ENCODE measurements at regions not wholly inside any gene's neighbourhood (a gene's known extent, or its start where the extent isn't known, plus 50 kb on each side); places are given as distances from the start of the nearest gene placed in this dataset.
"Not testable (repeated sequence)": the region's sequence is repeated elsewhere in the genome, so short reads cannot be mapped to it uniquely, and the experiment has no call there.

- no peak for DNase-seq (ENCODE audit: low read depth)
These were observed 439.5 kb downstream of the EFNB2 start for GRCh38 chr13:106095919-106096318.

- no peak for DNase-seq (ENCODE audit: low read depth)
These were observed 440.1 kb downstream of the EFNB2 start for GRCh38 chr13:106095406-106095805.

- no peak for DNase-seq (ENCODE audit: low read depth)
These were observed 445.5 kb downstream of the EFNB2 start for GRCh38 chr13:106090001-106090400.

- DNase-seq (ENCODE audit: low read depth), result no peak
These were observed 446.0 kb downstream of the EFNB2 start for GRCh38 chr13:106089261-106089980.

DNA sequence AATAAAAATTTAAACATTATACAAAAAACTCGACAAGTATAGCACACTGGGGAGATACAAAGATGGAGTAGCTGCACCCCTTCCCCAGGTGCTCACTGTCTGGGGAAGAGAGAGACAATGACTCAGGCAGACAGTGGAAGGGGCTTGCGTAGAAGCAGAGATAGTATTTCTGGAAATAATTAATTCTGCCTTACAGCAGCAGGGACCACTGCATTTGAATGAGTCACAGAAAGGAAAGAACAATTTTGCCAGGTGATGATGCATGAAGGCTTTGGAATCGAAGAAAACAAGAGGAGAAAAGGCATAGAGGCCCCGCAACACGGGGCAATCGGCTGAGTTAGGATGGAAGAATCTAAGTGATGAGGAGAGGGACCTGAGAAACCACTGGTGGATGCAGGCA is 447.4 kb downstream of the EFNB2 start:
- no peak for DNase-seq (ENCODE audit: low read depth)

DNA sequence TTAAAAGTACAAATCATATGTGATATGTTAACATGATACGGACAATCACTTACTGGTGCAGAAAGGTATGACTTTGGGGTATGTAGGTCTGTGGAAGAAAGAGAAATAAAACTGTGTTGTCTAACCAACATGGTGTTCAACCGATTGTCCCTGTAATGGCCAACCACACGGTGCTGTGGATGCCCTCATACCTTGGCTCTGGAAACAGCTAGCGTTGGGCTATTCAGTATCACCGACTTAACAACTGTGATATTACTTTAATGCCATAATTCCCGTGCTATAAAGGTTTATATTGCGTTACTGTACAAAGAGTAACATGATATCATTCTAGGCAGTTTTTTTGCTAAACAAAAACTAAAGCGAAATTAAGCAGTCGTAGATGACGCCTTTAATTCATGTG is 448.3 kb downstream of the EFNB2 start:
- DNase-seq (ENCODE audit: low read depth), result no peak

DNA sequence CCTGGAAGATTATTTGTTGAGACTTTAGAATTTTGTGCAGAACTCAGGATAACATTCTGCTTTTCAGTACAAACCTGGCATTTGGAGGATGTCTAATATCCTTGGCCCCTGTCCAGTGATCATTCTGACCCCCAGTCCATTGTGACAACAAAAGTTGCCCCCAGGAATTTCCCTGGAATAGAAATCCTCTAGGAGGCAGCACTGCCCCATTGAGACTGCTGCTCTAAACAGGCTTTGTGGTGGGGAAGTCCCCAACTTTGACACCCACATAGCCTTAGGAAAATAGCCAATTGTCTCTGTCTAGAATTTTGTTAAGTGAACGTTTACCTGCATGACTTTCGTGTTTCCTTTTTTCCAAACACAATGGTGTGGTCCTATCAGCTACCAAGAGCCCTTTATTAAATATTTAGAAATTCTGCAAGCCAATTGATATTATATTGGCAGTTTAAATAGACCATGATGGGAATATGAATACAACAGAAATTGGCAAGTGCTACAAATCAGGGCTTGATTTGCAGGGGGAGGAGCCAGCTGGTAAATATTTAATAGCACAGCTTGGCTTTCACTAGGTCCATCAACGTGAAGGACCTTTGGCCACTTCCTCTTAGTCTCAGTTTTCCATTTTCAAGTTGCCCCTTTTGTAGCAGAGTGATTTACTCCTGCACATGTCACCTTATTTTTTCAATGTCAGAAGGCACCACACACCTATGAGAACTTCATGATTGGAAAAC is 451.7 kb downstream of the EFNB2 start:
- peak; percentile 17 for DNase-seq (ENCODE audit: low read depth)

- not testable (repeated sequence) for DNase-seq (ENCODE audit: low read depth)
These were observed 454.2 kb downstream of the EFNB2 start for GRCh38 chr13:106081221-106081620.

- no peak for DNase-seq (ENCODE audit: low read depth)
These were observed 457.3 kb downstream of the EFNB2 start for GRCh38 chr13:106078191-106078590.

- no peak for DNase-seq (ENCODE audit: low read depth)
These were observed 458.4 kb downstream of the EFNB2 start for GRCh38 chr13:106077017-106077416.

DNA sequence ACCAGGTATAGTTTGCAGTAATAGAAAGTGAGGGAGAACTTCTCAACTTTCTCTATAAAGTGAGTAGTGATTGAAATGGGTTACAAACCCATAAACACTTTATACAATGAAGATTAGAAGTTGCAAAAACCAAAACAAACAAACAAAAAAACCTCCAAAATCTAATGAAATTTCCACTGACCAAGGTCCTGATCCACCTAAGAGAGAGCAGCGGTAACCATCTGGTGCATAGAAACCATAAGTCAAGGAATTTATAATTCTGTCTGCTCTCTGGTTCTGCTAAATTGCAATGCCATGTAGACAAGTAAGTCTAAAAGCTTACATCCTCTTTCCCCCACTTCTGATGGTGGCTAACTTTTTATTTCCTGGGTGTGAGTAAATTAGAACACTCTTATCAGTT is 463.4 kb downstream of the EFNB2 start:
- DNase-seq (ENCODE audit: low read depth), result no peak

- peak; percentile 38 for DNase-seq (ENCODE audit: low read depth)
These were observed 471.7 kb downstream of the EFNB2 start for GRCh38 chr13:106063591-106064313.

DNA sequence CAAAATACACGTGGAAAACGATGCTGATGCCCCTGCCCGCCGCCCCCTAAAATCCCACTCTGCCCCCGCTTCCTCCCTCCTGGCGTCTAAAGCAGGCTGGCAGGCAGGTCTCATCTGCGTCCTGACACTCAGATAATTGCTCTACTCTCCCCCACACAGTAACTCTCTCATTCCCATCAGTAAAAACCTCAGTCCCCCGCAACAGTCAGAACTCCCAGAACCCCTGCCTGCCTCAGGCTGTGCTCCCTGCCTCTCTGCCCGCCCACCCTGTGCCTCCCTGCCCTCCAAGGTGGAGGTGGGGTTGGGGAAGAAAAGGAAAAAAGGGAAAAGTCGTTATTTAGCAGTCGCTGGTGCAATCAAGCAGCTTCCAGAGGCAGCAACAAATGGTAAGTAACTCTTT is 473.7 kb downstream of the EFNB2 start:
- DNase-seq (ENCODE audit: low read depth), result no peak

GRCh38 chr13:106056851-106057250 is 478.6 kb downstream of the EFNB2 start:
- DNase-seq (ENCODE audit: low read depth), result no peak

DNA sequence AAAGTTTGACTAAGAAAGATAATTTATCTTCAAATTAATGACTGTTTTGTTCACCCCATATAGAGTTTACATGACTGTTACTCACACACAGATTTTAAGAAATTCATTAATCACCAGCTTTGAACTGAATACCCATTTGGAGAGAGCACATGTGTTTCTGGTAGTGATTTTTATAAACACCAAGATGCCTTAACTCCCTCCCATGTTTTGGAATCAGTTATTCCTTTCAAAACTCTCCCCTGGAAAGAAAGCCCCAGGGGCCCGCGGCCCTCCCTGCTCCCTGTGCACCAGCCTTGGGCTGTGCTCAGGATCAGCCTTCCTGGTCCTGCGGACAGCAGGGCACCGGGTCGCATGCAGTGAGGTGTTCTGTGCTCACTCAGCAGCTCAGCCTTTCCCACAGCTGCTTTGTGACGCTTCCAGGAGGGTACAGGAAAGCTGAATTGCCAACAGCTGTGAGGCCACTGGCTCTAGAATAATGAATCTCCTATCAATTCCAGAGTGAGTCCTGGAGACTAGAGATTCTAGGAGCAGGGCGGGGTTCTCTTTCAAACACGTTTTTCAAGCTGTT is 483.2 kb downstream of the EFNB2 start:
- no peak for DNase-seq (ENCODE audit: low read depth)

- DNase-seq (ENCODE audit: low read depth), result no peak
These were observed 486.3 kb downstream of the EFNB2 start for GRCh38 chr13:106049171-106049570.

DNA sequence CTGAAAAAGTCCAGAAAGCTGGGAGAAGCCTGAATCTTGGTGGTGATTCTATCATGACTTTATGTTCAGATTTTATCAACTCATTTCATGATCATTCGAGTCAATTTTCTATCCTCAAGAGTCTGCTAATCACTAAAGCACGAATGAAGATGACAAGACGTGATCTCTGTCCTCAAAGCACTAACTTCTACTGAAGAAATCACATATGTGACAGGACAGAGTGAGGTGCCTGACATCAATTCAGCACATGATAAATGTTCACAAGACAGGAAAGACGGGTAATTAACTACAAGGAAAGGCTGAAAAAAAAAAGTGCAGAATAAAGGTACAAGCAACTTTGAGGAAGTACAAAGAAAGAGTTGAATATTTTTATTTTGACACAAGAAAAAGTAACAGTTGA is 487.1 kb downstream of the EFNB2 start:
- no peak for DNase-seq (ENCODE audit: low read depth)

DNA sequence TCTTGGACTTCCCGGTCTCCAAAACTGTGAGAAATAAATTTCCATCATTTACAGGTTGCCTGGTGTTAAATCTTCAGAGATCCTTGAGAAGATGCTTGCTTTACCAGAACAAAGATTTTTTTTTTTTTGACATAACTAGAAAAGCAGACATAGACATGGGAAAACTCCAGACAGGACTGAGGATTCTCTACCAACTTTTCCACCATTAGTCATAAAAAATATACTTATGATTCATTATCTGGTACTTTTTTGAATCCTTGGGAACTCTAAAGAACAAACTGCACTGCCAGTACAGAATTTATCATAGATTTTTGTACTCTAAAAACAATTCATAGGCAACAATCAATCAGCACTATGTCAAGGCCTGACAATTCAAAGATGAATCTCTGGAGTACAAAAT is 487.6 kb downstream of the EFNB2 start:
- DNase-seq (ENCODE audit: low read depth), result no peak

GRCh38 chr13:106042996-106043581 is 492.4 kb downstream of the EFNB2 start:
- no peak for DNase-seq (ENCODE audit: low read depth)

DNA sequence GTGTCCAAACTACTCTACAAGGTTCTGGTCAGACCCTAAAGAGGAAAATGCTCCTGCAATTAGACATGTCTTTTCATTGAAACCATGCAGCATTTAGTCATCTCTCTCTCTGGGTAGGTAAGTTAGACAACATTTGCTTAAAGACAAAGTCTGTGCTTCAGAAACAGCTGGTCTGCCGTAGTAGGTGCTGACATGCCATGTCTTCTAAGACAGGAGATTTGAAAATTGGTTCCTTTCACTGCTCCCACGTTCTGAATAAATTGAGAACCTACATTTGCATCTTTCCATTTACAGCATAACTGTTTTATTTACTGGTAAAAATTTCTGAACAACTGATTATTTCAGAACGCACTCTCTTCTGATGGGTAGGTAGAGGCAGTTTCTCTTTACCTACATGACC is 494.0 kb downstream of the EFNB2 start:
- no peak for DNase-seq (ENCODE audit: low read depth)

DNA sequence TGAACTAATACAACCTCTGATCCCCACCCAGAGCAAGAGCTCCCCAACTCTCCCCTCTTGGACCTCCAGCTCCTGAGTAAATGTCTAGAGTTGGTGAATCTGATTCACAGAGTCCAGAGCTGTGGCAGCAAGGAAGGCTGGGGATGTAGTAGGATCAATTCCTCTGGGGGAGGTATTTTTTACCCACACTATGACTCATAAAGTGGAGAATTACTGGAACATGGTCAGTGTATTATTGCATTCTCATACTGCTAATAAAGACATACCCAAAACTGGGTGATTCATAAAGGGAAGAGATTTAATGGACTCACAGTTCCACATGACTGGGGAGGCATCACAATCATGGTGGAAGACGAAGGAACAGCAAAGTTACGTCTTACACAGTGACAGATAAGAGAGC is 496.7 kb downstream of the EFNB2 start:
- peak; percentile 59 for DNase-seq (ENCODE audit: low read depth)

DNA sequence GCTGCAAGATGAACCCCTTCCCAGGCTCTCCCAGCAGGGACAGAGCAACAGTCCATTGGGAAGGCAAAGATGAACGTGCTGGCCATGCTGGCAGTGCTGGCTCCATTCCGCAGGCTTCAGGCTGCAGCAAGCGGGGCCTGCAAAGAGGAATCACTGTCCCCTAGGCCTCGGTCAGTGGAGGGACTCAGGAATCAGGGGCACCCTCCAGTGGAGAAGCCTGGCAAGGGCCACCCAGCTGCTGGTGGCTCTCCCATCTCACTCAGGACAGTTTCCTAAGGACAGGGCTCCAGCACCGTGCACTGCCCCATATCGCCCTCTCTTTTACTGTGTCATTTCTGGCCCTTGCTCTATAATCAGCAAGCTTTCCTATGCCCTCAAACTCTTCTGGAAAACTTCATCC is 498.6 kb downstream of the EFNB2 start:
- no peak for DNase-seq (ENCODE audit: low read depth)
